ENCODE measurements at regions not wholly inside any gene's neighbourhood (a gene's known extent, or its start where the extent isn't known, plus 50 kb on each side); places are given as distances from the start of the nearest gene placed in this dataset.
"Not testable (repeated sequence)": the region's sequence is repeated elsewhere in the genome, so short reads cannot be mapped to it uniquely, and the experiment has no call there.

DNA sequence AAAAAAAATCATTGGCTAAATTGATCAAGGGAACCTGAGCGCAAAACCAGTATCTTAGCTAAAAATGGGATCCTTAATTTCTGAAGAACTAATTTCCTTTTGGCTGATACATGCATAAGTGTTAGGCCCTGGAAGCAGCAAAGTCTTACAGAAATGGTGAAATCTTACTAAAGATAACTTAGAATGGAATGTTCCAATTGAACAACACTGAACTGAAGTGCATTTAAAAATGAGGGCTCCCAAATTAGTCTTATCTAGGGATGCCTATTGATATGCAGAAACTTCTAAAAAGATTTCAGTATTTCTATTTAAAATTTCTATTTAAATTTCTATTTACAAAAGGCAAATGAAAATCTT lies 120.7 kb upstream of the BANK1 start:
- DNase-seq = no peak

DNA sequence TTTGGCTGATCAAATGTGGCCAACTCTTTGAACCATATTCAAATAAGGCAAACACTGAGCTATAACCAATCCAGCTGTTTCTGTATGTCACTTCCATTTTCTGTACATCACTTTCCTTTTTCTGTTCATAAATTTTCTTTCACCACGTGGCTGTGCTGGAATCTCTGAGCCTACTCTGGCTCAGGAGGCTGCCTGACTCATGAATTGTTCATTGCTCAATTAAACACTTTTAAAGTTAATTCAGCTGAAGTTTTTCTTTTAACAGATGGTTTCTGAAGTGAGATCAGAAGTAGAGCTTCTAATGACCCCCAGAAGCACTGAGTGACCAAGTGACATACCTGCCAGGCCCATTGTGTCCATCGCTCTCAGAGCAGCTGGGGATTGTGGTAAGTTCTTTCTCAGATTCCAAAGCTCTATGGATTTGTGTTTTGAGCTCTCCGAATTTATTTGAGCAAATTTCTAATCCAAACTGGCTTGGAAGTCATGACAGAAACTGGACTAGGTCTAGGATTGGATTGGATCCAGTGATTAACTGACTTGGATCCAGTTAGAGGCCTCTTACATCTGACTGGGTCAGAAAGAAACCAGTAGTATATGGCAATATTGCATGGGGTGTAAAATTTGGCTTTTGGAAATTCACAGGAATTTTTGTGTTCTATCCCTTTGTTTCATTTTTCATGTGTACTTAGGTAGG lies 121.2 kb upstream of the BANK1 start:
- no peak for DNase-seq

DNA sequence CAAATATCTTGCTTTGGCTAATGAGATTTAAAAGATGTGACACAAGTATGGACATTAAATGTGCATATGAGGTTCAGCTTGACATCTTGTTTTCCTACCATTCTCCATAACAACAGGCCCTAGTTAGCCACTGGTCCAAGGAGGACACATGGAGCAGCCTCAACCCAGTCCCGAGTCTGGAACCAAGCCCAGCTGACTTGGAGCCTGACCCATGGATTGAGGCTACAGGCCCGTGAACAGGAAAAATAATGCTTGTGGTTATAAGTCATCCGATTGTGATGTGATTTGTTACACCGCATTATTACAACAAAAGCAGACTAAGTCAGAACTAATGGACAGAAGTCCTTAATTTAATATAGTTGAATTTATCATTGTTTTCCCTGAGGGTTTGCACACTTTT lies 123.2 kb upstream of the BANK1 start:
- DNase-seq = no peak

DNA sequence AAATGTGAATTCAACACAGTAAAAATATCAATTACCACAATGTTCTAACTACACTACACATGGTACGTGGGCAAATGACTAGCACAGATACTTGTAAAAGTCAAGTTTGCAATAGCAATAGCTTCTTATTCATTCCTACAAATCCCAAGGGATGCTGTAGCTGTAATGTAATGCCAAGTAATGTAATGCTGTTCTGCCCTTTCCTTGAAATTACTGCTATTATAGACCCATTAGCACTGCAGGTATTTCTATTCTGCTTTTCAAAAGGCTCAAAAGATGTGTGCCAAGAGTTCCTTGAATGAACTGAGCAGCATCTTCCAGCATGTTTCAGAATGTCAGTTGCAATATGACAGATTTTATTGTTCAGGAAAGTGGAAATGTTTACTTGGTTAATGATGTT lies 129.9 kb upstream of the BANK1 start:
- no peak for DNase-seq

DNA sequence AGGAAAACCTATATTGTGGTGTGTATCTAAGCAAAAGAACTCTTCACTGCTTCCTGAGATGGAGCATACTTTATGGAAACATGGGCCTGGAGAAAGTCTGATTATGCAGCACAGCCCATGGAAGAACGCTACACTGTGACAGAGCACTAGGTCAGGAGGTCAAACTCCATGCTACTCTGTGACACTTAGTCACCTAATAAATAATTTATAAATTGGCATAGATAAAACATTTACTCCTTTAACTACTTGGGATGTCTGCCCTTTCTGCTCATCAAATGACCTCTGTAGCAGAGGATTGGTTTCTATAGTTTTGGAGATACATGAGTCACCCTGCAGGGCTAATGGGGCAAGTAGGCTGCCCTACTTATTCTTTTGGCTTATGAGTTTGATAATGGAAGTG lies 134.7 kb upstream of the BANK1 start:
- DNase-seq = no peak

DNA sequence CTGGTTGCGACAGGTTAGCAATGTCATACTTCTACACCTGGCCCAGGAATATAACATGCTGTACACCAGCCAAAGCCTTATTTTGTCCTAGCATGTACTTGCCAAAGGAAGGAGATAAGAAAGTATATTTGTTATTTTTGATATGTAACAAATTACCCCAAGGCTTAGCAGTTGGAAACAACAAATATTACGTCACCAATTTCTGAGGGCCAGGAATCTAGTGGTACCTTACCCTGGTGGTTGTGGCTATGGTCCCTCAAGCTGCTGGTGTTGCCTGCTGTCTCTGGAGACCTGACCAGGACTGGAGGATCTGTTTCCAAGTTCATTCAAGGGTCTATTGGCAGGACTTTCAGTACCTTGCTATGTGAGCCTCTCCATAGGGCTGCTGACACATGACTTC lies 135.5 kb upstream of the BANK1 start:
- no peak for DNase-seq

GRCh38 chr4:101651778-101652177 lies 138.8 kb upstream of the BANK1 start:
- DNase-seq = peak; percentile 48

DNA sequence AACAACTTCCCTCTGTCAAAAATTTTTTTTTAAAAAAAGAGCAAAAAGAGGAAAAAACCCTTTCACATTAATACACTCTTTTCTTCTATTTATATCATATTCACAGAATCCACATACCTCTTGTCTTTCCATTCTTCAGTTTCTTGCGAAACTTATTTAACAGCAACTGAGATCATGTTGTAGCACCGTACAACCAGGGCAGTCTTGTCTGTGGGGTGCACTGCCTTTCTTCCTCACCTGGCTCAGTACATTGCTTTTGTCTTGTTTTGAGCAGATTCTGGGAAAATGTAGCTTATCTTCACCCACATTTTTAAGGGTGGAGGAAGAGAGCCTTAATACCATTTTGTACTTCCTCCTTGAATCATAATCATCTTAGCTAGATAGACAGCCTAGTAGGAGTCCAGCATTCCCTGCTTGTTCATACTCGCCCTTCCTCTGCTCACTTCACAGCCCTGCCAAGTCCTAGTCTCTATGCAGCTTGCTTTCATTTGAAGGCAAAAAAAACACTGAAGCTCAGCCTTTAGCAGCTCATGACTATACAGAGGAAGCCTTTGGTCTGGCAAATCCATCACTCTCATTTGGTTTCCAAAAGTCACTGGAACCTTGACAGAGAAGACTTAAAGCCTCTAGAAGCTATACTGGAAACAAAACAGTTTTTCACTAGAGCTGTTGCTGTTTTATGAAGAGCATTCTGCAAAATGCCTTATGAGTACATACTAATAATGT lies 140.6 kb upstream of the BANK1 start:
- DNase-seq = peak; percentile 71

DNA sequence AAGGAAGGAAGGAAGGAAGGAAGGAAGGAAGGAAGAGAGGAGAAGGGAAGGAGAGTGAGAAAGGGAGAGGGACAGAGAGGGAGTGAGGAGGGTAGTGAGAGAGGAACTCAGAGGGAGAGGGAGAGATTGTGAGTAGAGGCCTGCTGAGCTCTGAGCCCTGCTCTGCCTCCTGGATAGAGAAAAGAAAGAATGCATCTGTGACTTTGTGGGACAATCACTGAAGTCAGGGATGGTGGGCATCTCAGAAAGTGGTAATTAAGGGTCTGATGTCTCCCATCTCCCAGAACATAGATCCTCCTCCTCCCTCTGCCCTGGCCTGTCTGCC lies 142.9 kb upstream of the BANK1 start:
- DNase-seq = no peak

- DNase-seq = no peak
Measured at GRCh38 chr4:101644516-101644915, 146.0 kb upstream of the BANK1 start.

DNA sequence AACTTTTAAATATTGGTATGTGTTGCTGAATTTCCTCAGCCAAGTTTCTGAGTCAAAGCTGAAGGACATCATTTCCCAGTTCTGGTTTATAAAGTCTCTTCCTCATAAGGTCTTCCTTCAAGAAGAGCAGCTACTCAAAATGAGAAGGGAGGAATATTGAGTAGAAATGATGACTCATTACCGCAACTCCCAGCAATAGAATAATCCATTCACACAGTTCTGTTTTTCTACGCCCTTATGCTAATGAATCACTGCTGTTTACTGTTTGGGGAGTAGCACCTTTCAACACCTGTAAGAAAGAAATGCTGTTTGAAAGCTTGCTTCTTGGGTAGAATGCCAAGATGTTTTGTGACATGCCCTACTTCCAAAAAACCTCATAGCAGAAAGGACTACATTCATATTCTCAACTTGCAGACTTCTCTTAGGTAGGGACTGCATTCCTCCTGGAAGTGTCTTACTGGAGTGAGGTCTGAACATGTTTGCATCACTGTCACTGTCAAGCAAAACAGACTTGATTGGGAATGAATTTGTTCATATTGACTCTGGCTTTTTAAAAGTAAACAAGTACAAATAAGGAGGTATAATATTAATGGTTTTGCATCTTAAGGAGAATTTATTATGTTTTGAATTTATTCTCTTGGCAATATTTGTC lies 147.2 kb upstream of the BANK1 start:
- DNase-seq = no peak

- DNase-seq = not testable (repeated sequence)
Measured at GRCh38 chr4:101632766-101633165, 157.8 kb upstream of the BANK1 start.

DNA sequence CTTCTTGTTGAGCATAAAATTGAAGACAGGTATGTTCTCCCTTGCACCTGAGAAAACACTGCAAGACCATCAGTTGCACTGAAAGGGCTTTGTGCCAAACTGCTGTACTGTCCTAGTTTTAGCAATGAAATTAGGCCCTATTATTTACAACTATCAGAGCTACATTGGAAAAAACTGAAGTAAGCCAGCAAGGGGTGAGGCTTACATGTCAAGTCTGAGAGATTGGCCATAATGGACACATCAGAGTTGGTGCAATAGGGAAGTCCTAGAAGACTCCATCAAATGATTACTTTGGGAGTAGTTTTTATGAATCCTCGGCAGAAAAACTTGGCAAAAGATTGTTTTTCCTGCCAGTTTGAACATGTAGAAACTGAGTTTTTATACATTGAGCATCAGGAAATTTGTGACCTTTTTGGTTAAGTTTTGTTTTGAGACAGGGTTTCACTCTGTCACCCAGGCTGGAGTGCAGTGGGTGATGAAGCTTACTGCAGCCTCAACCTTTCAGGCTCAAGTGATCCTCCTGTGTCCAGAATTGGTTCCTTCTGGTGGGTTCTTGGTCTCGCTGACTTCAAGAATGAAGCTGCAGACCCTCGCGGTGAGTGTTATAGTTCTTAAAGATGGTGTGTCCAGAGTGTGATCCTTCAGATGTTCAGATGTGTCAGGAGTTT lies 160.1 kb upstream of the BANK1 start:
- no peak for DNase-seq

DNA sequence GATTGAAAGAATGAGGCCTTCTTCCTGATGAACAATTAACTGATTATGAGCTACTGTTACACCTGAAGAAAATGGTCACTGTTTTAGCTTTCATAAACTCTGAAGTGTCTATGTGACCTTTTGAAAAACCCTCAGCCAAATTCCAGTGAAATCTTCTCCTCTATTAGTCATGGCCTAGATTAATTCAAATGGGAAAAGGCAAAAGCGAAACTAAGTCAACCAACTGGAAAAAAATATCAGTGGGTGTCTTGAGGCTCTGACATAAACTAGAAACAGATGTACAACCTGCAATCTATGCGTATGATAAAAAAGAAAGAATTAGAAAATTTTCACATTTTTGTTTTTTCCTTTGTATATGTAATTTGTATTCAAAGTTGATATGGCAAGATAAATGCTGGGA lies 169.4 kb upstream of the BANK1 start:
- no peak for DNase-seq

- no peak for DNase-seq
Measured at GRCh38 chr4:101615652-101616051, 174.9 kb upstream of the BANK1 start.

DNA sequence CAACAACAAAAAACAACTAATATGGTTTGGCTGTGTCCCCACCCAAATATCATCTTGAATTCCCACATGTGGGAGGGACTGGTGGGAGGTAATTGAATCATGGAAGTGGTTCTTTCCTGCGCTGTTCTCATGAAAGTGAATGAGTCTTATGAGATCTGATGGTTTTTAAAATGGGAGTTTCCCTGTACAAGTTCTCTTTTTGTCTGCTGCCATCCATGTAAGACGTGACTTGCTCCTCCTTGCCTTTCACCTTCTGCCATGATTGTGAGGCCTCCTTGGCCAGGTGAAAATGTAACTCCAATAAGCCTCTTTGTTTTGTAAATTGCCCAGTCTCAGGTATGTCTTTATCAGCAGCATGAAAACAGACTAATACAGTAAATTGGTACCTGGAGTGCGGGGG lies 183.5 kb upstream of the BANK1 start:
- not testable (repeated sequence) for DNase-seq

GRCh38 chr4:101604976-101605375 lies 185.6 kb upstream of the BANK1 start:
- DNase-seq = no peak

GRCh38 chr4:101600287-101600686 lies 190.2 kb upstream of the BANK1 start:
- DNase-seq = no peak

DNA sequence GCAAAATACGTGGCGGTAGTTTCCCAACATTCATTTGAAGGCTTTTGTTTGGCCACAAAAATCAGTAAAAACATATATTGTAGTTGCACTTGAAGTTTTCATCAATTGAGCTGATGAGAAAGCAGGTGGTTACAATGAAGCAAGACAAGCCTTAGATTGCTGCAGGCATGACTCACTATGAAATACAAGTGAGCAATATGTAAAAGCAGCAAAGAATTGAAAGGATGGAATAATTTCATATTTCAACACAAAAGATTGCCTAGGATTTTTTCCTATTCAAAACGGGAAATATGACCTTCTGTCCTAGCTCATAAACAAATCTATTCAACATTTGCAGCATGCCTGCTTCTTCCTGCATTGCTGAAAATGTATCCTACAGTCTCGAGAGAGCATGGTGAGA lies 190.9 kb upstream of the BANK1 start:
- no peak for DNase-seq

GRCh38 chr4:101596781-101597552 lies 193.6 kb upstream of the BANK1 start:
- no peak for DNase-seq

DNA sequence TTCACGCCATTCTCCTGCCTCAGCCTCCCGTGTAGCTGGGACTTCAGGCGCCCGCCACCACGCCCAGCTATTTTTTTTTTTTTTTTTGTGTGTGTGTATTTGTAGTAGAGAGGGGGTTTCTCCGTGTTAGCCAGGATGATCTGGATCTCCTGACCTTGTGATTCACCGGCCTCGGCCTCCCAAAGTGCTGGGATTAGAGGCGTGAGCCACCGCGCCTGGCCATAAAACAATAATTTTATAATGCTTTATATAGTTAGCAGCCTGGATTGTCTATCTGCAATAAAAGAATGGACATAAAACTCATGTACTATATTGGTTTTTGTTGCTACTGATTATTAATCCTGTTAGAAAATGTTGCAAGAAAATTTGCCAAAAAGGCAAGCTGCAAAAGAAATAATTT lies 195.9 kb upstream of the BANK1 start:
- no peak for DNase-seq

GRCh38 chr4:101593666-101594065 lies 196.9 kb upstream of the BANK1 start:
- no peak for DNase-seq

DNA sequence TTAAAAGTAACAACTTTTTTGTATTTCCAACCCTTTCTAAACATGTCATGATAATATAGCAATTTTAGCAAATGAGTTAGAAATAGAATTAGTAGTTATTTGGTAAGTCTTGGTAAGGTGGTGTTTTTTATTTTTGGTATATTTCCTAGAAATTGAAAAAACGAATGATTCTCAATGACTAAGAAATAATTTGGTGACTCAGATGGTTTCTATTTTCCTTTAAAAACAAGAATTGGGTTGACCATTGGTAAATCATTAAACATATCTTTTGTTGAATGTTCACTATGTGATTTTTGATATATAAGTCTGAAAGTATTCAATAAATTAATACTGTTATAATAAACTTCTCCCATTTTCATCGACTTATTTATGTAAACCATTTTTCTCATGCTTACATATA lies 206.2 kb upstream of the BANK1 start:
- no peak for DNase-seq

Measured in NCI-H1694 treated with DMSO at 0.1 percent for 48 hours (cell line).